ES-I3 (cell line): ENCODE measurements at regions not wholly inside any gene's neighbourhood (a gene's known extent, or its start where the extent isn't known, plus 50 kb on each side); places are given as distances from the start of the nearest gene placed in this dataset.
"Not testable (repeated sequence)": the region's sequence is repeated elsewhere in the genome, so short reads cannot be mapped to it uniquely, and the experiment has no call there.

Source experiments
- H3K36me3 ChIP-seq: 2 replicates; pipeline ENCODE4 v1.6.1; 2013; ENCODE audit warnings: mild to moderate bottlenecking, low read length, control low read depth, moderate library complexity; ENCODE audit not compliant: insufficient read depth
- H3K4me1 ChIP-seq: 2 replicates; pipeline ENCODE4 v1.6.1; 2013; ENCODE audit warnings: mild to moderate bottlenecking, control low read depth, low read length; ENCODE audit not compliant: insufficient read depth
- H3K9ac ChIP-seq: 2 replicates; pipeline ENCODE4 v1.6.1; 2013; ENCODE audit warnings: low read depth, mild to moderate bottlenecking, low read length, moderate library complexity
- H3K9me3 ChIP-seq: 2 replicates; pipeline ENCODE4 v1.6.1; 2013; ENCODE audit warnings: mild to moderate bottlenecking, low read length, moderate library complexity; ENCODE audit not compliant: control insufficient read depth, insufficient read depth

- Histone ChIP-seq H3K9me3 (no peaks in the 10 kb centered on the region), H3K36me3 (no peaks in the 10 kb centered on the region), H3K9ac (no peak overlapping the region), H3K4me1 (no peaks in the 10 kb centered on the region)
Measured at GRCh38 chr3:8399686-8400085, 101.9 kb upstream of the LMCD1 start.

GRCh38 chr3:8400911-8401310, 100.7 kb upstream of the LMCD1 start:
- H3K9ac ChIP-seq: no peak overlapping the region
- H3K4me1 ChIP-seq: no peaks in the 10 kb centered on the region
- H3K9me3 ChIP-seq: no peaks in the 10 kb centered on the region
- H3K36me3 ChIP-seq: no peaks in the 10 kb centered on the region

GRCh38 chr3:8403996-8404395, 97.6 kb upstream of the LMCD1 start:
- Histone ChIP-seq H3K9ac (no peak overlapping the region), H3K4me1 (no peaks in the 10 kb centered on the region), H3K9me3 (peaks cover 10% of the 10 kb centered on the region; the same call in 1 of the 2 replicates), H3K36me3 (no peaks in the 10 kb centered on the region)

GRCh38 chr3:8405144-8405543, 96.5 kb upstream of the LMCD1 start:
- Histone ChIP-seq H3K36me3 (no peaks in the 10 kb centered on the region), H3K9ac (no peak overlapping the region), H3K9me3 (peaks cover 10% of the 10 kb centered on the region; the same call in 1 of the 2 replicates), H3K4me1 (no peaks in the 10 kb centered on the region)

- H3K36me3 ChIP-seq: no peaks in the 10 kb centered on the region
- H3K4me1 ChIP-seq: no peaks in the 10 kb centered on the region
- H3K9ac ChIP-seq: no peak overlapping the region
- H3K9me3 ChIP-seq: peaks cover 10% of the 10 kb centered on the region; the same call in 1 of the 2 replicates
Measured at GRCh38 chr3:8406479-8406878, 95.1 kb upstream of the LMCD1 start.

- H3K36me3 ChIP-seq: no peaks in the 10 kb centered on the region
- H3K9me3 ChIP-seq: peaks cover 3% of the 10 kb centered on the region; the same call in 1 of the 2 replicates
- no peak overlapping the region for H3K9ac ChIP-seq
- no peaks in the 10 kb centered on the region for H3K4me1 ChIP-seq
Measured at GRCh38 chr3:8413337-8413926, 88.2 kb upstream of the LMCD1 start.

- Histone ChIP-seq H3K4me1 (no peaks in the 10 kb centered on the region), H3K9ac (no peak overlapping the region), H3K36me3 (no peaks in the 10 kb centered on the region), H3K9me3 (peaks cover 3% of the 10 kb centered on the region; the same call in 1 of the 2 replicates)
Measured at GRCh38 chr3:8416965-8417364, 84.7 kb upstream of the LMCD1 start.

GRCh38 chr3:8420612-8421011, 81.0 kb upstream of the LMCD1 start:
- Histone ChIP-seq H3K4me1 (no peaks in the 10 kb centered on the region), H3K9ac (no peak overlapping the region), H3K9me3 (peaks cover 3% of the 10 kb centered on the region; the same call in 1 of the 2 replicates), H3K36me3 (no peaks in the 10 kb centered on the region)

GRCh38 chr3:8421267-8421666, 80.4 kb upstream of the LMCD1 start:
- Histone ChIP-seq H3K9me3 (no peaks in the 10 kb centered on the region; the same call in 1 of the 2 replicates), H3K9ac (no peak overlapping the region), H3K36me3 (no peaks in the 10 kb centered on the region), H3K4me1 (no peaks in the 10 kb centered on the region)

GRCh38 chr3:8421711-8422110, 79.9 kb upstream of the LMCD1 start:
- Histone ChIP-seq H3K4me1 (no peaks in the 10 kb centered on the region), H3K9ac (no peak overlapping the region), H3K36me3 (no peaks in the 10 kb centered on the region), H3K9me3 (no peaks in the 10 kb centered on the region)

- Histone ChIP-seq H3K9me3 (no peaks in the 10 kb centered on the region), H3K36me3 (no peaks in the 10 kb centered on the region), H3K4me1 (no peaks in the 10 kb centered on the region), H3K9ac (no peak overlapping the region)
Measured at GRCh38 chr3:8423307-8423706, 78.3 kb upstream of the LMCD1 start.

- Histone ChIP-seq H3K36me3 (no peaks in the 10 kb centered on the region), H3K9ac (no peak overlapping the region), H3K9me3 (no peaks in the 10 kb centered on the region), H3K4me1 (no peaks in the 10 kb centered on the region)
Measured at GRCh38 chr3:8424281-8424680, 77.3 kb upstream of the LMCD1 start.

- H3K9me3 ChIP-seq: no peaks in the 10 kb centered on the region; the same call in 1 of the 2 replicates
- H3K4me1 ChIP-seq: no peaks in the 10 kb centered on the region
- H3K36me3 ChIP-seq: no peaks in the 10 kb centered on the region
- no peak overlapping the region for H3K9ac ChIP-seq
Measured at GRCh38 chr3:8436661-8437287, 64.8 kb upstream of the LMCD1 start.

GRCh38 chr3:8438507-8439079, 63.0 kb upstream of the LMCD1 start:
- H3K4me1 ChIP-seq: peaks cover 9% of the 10 kb centered on the region; the same call in 1 of the 2 replicates
- H3K9me3 ChIP-seq: no peaks in the 10 kb centered on the region; the same call in 1 of the 2 replicates
- H3K9ac ChIP-seq: no peak overlapping the region
- H3K36me3 ChIP-seq: no peaks in the 10 kb centered on the region

- not testable (repeated sequence) for H3K9ac ChIP-seq, H3K9me3 ChIP-seq, H3K36me3 ChIP-seq
- peaks cover 16% of the 10 kb centered on the region for H3K4me1 ChIP-seq
Measured at GRCh38 chr3:8440142-8440541, 61.5 kb upstream of the LMCD1 start.
